PFSK-1 (cell line): ENCODE measurements at regions not wholly inside any gene's neighbourhood (a gene's known extent, or its start where the extent isn't known, plus 50 kb on each side); places are given as distances from the start of the nearest gene placed in this dataset.

Experiments used
- FOXP2 ChIP-seq: optimal IDR thresholded peaks from 2 replicates; pipeline ENCODE3; 2011; ENCODE audit warnings: borderline replicate concordance, control low read depth, inconsistent platforms; ENCODE audit not compliant: insufficient read depth; ENCODE audit errors: extremely low read length, extremely low read depth
- POLR2AphosphoS5 ChIP-seq: IDR thresholded peaks from 2 replicates; pipeline ENCODE4 v1.6.1; 2012; ENCODE audit warnings: low read depth, mild to moderate bottlenecking, control low read depth, low read length, moderate library complexity
- REST ChIP-seq, 2 experiments: IDR thresholded peaks; 2 replicates each; pipeline versions ENCODE4 v1.6.1 to v1.8.0; 2011 to 2012; ENCODE audit warnings: low read depth in 2 of 2, low read length in 2 of 2, control low read depth in 1 of 2, inconsistent platforms in 1 of 2, mild to moderate bottlenecking in 1 of 2, moderate library complexity in 1 of 2; ENCODE audit not compliant: insufficient read depth in 1 of 2
- SIN3A ChIP-seq: IDR thresholded peaks from 2 replicates; pipeline ENCODE4 v1.6.1; 2012; ENCODE audit warnings: mild to moderate bottlenecking, low read length, moderate library complexity, borderline replicate concordance; ENCODE audit not compliant: insufficient read depth
- TAF1 ChIP-seq: IDR thresholded peaks from 2 replicates; pipeline ENCODE4 v1.6.1; 2012; ENCODE audit warnings: low read length, control low read depth, borderline replicate concordance; ENCODE audit not compliant: insufficient read depth

DNA sequence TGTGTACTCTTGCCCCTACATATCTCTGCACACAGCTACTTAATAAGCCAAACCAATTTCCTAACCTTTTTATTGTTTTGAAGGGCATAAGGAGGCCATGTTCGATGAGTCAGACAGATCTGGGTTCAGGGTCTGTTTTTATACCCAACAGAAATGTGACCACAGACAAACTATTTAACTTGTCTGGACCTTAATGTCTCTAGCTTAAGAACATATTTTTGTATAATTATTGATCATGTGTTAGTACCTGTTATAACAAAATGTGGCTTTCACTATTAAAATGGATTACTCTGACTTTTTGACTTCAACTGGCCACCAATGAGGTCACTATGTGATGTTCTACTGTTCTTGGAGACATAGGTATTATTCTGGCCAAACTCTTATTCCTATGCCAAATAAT, 507.8 kb upstream of the USP24 start:
- TF ChIP-seq FOXP2: no peak

DNA sequence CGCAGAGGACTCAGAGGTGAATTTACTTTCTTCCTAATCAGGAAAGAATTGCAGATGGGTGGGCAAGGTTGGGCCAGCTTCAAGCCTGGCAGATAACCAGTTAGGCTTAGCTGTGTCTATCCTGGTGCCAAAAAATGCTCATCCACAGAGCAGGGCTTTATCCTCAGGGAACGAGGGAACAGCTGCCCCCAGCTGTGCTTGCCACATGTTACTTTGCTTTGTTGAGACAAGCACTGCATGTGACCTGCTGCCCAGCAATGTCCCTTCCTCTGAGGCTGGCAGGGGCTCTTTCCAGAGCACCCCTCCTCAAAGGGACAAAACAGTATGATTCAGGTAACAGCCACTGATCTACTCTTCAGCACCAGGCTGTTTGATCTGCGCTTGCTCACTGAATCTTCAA, 505.1 kb upstream of the USP24 start:
- TF ChIP-seq POLR2AphosphoS5 (no peak), FOXP2 (no peak), SIN3A (no peak), TAF1 (no peak), REST (IDR thresholded peaks at IDR 0.05; ENCODE audit: insufficient read depth in 1 of 2, low read depth in 2 of 2, low read length in 2 of 2) (no peak)

DNA sequence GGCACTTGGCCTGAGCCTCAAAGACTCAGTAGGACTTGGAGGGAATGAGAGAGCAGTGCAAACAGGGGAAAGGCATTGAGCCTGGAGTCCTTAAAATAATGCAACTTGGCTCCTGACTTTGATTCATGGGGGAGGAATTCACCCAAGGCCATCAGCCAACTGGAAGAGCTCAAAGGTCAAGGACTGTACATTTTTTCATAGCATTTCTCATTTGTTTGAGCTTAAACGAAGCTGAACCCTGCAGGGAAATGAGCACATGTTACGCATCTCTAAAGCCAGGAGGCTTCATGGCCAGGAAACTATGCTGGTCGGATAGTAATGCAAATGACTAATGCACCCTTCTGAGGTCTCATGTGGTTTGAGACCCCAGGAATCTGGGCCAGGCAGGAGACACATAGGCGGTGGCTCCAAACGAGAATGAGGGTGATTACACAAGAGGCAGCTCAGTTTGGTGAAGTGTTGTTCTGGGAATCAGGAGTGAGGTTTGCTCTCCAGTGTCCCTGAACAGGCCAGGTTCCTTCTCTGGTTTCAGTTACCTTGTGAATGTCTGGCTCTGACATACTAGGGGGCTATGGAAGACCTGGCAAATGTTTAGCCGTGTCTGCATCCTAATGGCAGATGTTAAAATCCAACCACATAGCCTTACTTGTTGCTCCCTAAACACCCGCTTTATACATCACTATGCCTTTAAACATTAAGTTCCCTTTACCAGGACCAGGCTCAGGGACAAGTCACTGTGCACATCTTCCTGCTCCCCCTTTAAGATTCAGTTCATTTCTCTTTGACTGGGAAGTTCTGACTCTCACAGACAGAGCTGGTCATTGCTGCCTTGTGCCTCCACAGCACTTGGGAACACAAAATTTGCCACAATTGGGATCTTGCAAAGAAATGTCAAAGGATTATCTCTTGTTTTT, 503.9 kb upstream of the USP24 start:
- no peak for TF ChIP-seq TAF1
- TF ChIP-seq REST (IDR thresholded peaks at IDR 0.05; ENCODE audit: insufficient read depth in 1 of 2, low read depth in 2 of 2, low read length in 2 of 2): no peak
- TF ChIP-seq FOXP2: no peak
- no peak for TF ChIP-seq SIN3A
- no peak for TF ChIP-seq POLR2AphosphoS5

GRCh38 chr1:55717111-55717510, 501.9 kb upstream of the USP24 start:
- TF ChIP-seq POLR2AphosphoS5: no peak
- no peak for TF ChIP-seq TAF1
- TF ChIP-seq REST (IDR thresholded peaks at IDR 0.05; ENCODE audit: insufficient read depth in 1 of 2, low read depth in 2 of 2, low read length in 2 of 2): no peak

- no peak for TF ChIP-seq REST (IDR thresholded peaks at IDR 0.05; ENCODE audit: insufficient read depth in 1 of 2, low read depth in 2 of 2, low read length in 2 of 2)
- no peak for TF ChIP-seq TAF1
- no peak for TF ChIP-seq SIN3A
- no peak for TF ChIP-seq FOXP2
- no peak for TF ChIP-seq POLR2AphosphoS5
Observed at GRCh38 chr1:55716610-55717009, 501.4 kb upstream of the USP24 start.
